ENCODE measurements at regions not wholly inside any gene's neighbourhood (a gene's known extent, or its start where the extent isn't known, plus 50 kb on each side); places are given as distances from the start of the nearest gene placed in this dataset.

DNA sequence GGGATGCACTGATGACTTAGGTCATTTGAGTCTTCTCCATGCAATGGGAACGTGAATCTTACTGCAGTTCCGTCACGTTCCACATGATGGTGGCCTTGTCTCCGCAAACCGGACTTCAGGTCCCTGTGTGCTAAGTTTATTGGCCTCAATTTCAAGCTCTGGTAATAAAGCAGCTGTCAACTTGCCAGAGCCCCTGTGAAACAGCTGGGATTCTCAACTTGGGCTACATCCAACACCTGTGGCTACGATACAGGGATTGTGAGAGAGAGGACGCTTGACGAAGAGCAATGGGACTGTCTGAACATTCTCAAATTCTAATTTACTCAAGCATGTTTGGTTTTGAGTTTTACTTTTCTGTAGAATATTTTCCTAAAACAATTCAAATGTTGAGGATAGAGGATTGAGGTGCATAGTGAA lies 174.2 kb downstream of the PTN start:
- FAIRE-seq (no peak), DNase-seq (ENCODE audit: low read depth, low spot score) (peak; percentile 53)
- H3K4me3 ChIP-seq (replicated peaks in 1 of 3; ENCODE audit: insufficient read depth in 1 of 3, low read depth in 1 of 3, low read length in 3 of 3), result no peak overlapping the region
- dilution Hi-C loops (cut with MboI; ENCODE audit: extremely low pct_ligation_motif_present, low sequenced_read_pairs), result no loop called here
- TF ChIP-seq POLR2A (IDR thresholded peaks at IDR 0.05; ENCODE audit: low read depth, low read length) (no peak), MYC (IDR thresholded peaks at IDR 0.05; ENCODE audit: low read depth, low read length) (no peak)
- TF ChIP-seq, protein P1, sequence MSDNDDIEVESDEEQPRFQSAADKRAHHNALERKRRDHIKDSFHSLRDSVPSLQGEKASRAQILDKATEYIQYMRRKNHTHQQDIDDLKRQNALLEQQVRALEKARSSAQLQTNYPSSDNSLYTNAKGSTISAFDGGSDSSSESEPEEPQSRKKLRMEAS (IDR thresholded peaks at IDR 0.05; ENCODE audit: insufficient read depth, insufficient read length), result no peak
- TF ChIP-seq, protein P2, sequence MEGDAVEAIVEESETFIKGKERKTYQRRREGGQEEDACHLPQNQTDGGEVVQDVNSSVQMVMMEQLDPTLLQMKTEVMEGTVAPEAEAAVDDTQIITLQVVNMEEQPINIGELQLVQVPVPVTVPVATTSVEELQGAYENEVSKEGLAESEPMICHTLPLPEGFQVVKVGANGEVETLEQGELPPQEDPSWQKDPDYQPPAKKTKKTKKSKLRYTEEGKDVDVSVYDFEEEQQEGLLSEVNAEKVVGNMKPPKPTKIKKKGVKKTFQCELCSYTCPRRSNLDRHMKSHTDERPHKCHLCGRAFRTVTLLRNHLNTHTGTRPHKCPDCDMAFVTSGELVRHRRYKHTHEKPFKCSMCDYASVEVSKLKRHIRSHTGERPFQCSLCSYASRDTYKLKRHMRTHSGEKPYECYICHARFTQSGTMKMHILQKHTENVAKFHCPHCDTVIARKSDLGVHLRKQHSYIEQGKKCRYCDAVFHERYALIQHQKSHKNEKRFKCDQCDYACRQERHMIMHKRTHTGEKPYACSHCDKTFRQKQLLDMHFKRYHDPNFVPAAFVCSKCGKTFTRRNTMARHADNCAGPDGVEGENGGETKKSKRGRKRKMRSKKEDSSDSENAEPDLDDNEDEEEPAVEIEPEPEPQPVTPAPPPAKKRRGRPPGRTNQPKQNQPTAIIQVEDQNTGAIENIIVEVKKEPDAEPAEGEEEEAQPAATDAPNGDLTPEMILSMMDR (IDR thresholded peaks at IDR 0.05; ENCODE audit: extremely low read depth in 1 of 2, insufficient read depth in 1 of 2, low read depth in 1 of 2, low read length in 2 of 2), result peak; percentile 46 to 49
- BruUV-seq (replicated peaks), result no TSS peak
- H3K9ac ChIP-seq (replicated peaks; ENCODE audit: extremely low read depth, insufficient read depth, low read length), result no peak overlapping the region
- ChIA-PET CTCF (interaction anchor here (0.6 to 2.7 kb wide), 9 partner anchors 281 to 462 kb away, joined by 3 to 53 read pairs (median 3); no protein-coding TSS in a partner anchor), POLR2A (no interaction called here)
- no peaks in the 10 kb centered on the region for H3K79me2 ChIP-seq (ENCODE audit: control insufficient read depth, insufficient read depth, low read length)
- H3K9me3 ChIP-seq (replicated peaks; ENCODE audit: control insufficient read depth, insufficient read depth, low read length), result no peaks in the 10 kb centered on the region
- H4K20me1 ChIP-seq (replicated peaks; ENCODE audit: control insufficient read depth, extremely low read depth, insufficient read depth, low read length), result no peaks in the 10 kb centered on the region
- intact Hi-C loops (cut with micrococcal nuclease), result loop anchor here (2.0 to 10.0 kb wide), 2 partner anchors 286 to 456 kb away; no protein-coding TSS in a partner anchor
- no peaks in the 10 kb centered on the region for H3K27me3 ChIP-seq (ENCODE audit: control insufficient read depth in 2 of 2, insufficient read depth in 2 of 2, low read length in 2 of 2)
- no peaks in the 10 kb centered on the region for H3K9me1 ChIP-seq (replicated peaks; ENCODE audit: control insufficient read depth, extremely low read depth, insufficient read depth, low read length)
- H3K4me2 ChIP-seq (ENCODE audit: insufficient read depth, low read length), result no peak overlapping the region
- no peaks in the 10 kb centered on the region for H3K4me1 ChIP-seq (ENCODE audit: control insufficient read depth, extremely low read depth, insufficient read depth, low read length)
- no peak overlapping the region for H3K27ac ChIP-seq (ENCODE audit: insufficient read depth, low read depth, low read length)
- no peak overlapping the region for H2AFZ ChIP-seq (ENCODE audit: low read depth, low read length)
- H3K36me3 ChIP-seq (ENCODE audit: control insufficient read depth in 2 of 2, extremely low read depth in 1 of 2, insufficient read depth in 2 of 2, low read length in 2 of 2), result no peaks in the 10 kb centered on the region

DNA sequence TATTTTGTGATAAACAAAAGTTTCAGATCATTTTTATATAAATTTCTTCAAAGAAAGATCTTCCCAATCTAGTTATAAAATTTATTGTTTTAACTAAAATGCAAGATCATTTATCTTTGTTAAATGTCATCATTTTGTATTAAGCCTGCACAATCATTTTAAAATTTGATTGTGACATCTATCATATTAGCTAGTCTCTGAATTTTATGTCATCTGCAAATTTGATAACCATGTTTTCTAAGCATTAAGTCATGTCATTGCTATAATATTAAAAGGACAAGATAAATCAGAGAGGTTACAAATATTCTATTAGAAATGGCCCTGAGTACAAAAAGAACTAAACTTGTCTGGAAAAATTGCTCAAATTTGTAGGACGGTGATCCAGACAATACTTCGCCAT lies 175.9 kb downstream of the PTN start:
- H3K9me1 ChIP-seq (replicated peaks; ENCODE audit: control insufficient read depth, extremely low read depth, insufficient read depth, low read length), result no peaks in the 10 kb centered on the region
- POLR2A ChIA-PET, result no interaction called here
- intact Hi-C loops (cut with micrococcal nuclease), result loop anchor here (2.0 to 10.0 kb wide), 2 partner anchors 287 to 457 kb away; no protein-coding TSS in a partner anchor
- TF ChIP-seq MYC (IDR thresholded peaks at IDR 0.05; ENCODE audit: low read depth, low read length) (no peak), POLR2AphosphoS5 (IDR thresholded peaks at IDR 0.05; ENCODE audit: insufficient read depth, low read depth, low read length) (no peak), POLR2A (IDR thresholded peaks at IDR 0.05; ENCODE audit: low read depth, low read length) (no peak), FOS (IDR thresholded peaks at IDR 0.05; ENCODE audit: borderline replicate concordance, insufficient read depth, low read length) (no peak), GATA2 (IDR thresholded peaks at IDR 0.05; ENCODE audit: insufficient read depth, insufficient read length, low read depth, low read length) (no peak), JUN (IDR thresholded peaks at IDR 0.05; ENCODE audit: borderline replicate concordance, insufficient read depth, insufficient read length, low read depth) (no peak), EZH2 (IDR thresholded peaks at IDR 0.05; ENCODE audit: borderline replicate concordance, low read depth, low read length, severe bottlenecking) (no peak)
- TF ChIP-seq, protein P1 (IDR thresholded peaks at IDR 0.05; ENCODE audit: insufficient read depth, insufficient read length), result no peak
- TF ChIP-seq, protein P2 (IDR thresholded peaks at IDR 0.05; ENCODE audit: extremely low read depth in 1 of 2, insufficient read depth in 1 of 2, low read depth in 1 of 2, low read length in 2 of 2), result no peak
- no peak for FAIRE-seq
- H3K79me2 ChIP-seq (ENCODE audit: control insufficient read depth, insufficient read depth, low read length), result no peaks in the 10 kb centered on the region
- H3K4me3 ChIP-seq (replicated peaks in 1 of 3; ENCODE audit: insufficient read depth in 1 of 3, low read depth in 1 of 3, low read length in 3 of 3), result no peak overlapping the region
- no peak overlapping the region for H3K4me2 ChIP-seq (ENCODE audit: insufficient read depth, low read length)
- no peaks in the 10 kb centered on the region for H3K4me1 ChIP-seq (ENCODE audit: control insufficient read depth, extremely low read depth, insufficient read depth, low read length)
- CTCF ChIA-PET, result no interaction called here
- H2AFZ ChIP-seq (ENCODE audit: low read depth, low read length), result no peak overlapping the region
- no peak overlapping the region for H3K27ac ChIP-seq (ENCODE audit: insufficient read depth, low read depth, low read length)
- no peaks in the 10 kb centered on the region for H3K9me3 ChIP-seq (replicated peaks; ENCODE audit: control insufficient read depth, insufficient read depth, low read length)
- no peaks in the 10 kb centered on the region for H4K20me1 ChIP-seq (replicated peaks; ENCODE audit: control insufficient read depth, extremely low read depth, insufficient read depth, low read length)
- no TSS peak for BruUV-seq (replicated peaks)
- no peaks in the 10 kb centered on the region for H3K27me3 ChIP-seq (ENCODE audit: control insufficient read depth in 2 of 2, insufficient read depth in 2 of 2, low read length in 2 of 2)
- dilution Hi-C loops (cut with MboI; ENCODE audit: extremely low pct_ligation_motif_present, low sequenced_read_pairs), result no loop called here
- no peaks in the 10 kb centered on the region for H3K36me3 ChIP-seq (ENCODE audit: control insufficient read depth in 2 of 2, extremely low read depth in 1 of 2, insufficient read depth in 2 of 2, low read length in 2 of 2)
- DNase-seq (ENCODE audit: low read depth, low spot score), result no peak
- H3K9ac ChIP-seq (replicated peaks; ENCODE audit: extremely low read depth, insufficient read depth, low read length), result no peak overlapping the region
